Cardiac fibroblast (primary cell): ENCODE measurements at regions not wholly inside any gene's neighbourhood (a gene's known extent, or its start where the extent isn't known, plus 50 kb on each side); places are given as distances from the start of the nearest gene placed in this dataset.

Experiments used
- DNase-seq, 2 donors: peaks; one replicate each; pipeline versions ENCODE4 v3.0.0 to v3.0.0-alpha.2; 2010; ENCODE audit warnings: low read depth in 2 of 2
- H3K4me3 ChIP-seq, 2 donors: replicated peaks in 1 of 2; 1 replicate in 1 of 2; 2 replicates in 1 of 2; pipeline ENCODE4 v1.5.1; 2011; ENCODE audit warnings: low read depth in 2 of 2, low read length in 2 of 2, mild to moderate bottlenecking in 2 of 2, moderate library complexity in 1 of 2
- TF ChIP-seq, protein P1 (sequence below): IDR thresholded peaks from one replicate; pipeline ENCODE4 v1.5.1; 2011; ENCODE audit warnings: low read depth, mild to moderate bottlenecking, low read length, inconsistent platforms

DNA sequence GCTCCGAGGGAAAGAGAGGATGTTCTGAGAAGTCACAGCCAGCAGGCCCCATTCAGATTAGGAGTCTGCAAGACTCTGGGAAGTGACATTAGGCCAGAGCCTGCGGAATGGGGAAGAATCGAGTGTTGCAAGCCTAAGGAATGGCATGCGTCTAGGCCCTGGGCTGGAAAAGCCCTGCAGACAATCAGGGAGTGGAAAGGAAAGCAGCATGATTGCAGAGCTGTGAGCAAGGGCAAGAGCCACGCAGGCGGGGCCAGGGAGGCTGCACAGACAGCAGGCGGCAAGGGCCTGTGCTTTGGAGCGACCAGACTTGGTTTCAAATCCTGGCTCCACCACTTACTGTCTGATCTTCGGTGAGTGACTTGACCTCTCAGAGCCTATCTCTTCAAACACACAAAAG lies 118.2 kb downstream of the RRAGC start:
- no peak overlapping the region for H3K4me3 ChIP-seq
- DNase-seq: peak in 1 of 2 donors; percentile 65
- TF ChIP-seq, protein P1, sequence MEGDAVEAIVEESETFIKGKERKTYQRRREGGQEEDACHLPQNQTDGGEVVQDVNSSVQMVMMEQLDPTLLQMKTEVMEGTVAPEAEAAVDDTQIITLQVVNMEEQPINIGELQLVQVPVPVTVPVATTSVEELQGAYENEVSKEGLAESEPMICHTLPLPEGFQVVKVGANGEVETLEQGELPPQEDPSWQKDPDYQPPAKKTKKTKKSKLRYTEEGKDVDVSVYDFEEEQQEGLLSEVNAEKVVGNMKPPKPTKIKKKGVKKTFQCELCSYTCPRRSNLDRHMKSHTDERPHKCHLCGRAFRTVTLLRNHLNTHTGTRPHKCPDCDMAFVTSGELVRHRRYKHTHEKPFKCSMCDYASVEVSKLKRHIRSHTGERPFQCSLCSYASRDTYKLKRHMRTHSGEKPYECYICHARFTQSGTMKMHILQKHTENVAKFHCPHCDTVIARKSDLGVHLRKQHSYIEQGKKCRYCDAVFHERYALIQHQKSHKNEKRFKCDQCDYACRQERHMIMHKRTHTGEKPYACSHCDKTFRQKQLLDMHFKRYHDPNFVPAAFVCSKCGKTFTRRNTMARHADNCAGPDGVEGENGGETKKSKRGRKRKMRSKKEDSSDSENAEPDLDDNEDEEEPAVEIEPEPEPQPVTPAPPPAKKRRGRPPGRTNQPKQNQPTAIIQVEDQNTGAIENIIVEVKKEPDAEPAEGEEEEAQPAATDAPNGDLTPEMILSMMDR: no peak

DNA sequence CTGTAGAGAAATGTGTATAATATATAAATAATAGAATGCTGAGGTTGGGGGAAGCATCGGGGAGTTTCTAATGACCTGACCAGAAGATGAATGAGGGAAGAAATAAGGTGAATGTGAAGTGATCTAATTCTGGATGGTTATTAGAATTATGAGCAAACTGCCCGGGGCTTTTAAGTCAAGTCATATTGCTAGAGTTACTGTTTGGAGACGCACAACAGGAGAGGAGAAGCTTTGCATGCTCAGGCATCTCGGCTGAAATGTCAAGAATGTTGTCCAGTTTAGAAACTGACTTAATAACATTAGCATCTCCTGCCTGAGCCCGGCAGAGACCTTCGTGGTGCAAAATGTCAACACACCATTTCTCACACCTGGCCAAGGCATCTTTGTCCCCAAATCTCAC lies 119.1 kb downstream of the RRAGC start:
- DNase-seq: no peak
- TF ChIP-seq, protein P1: no peak
- H3K4me3 ChIP-seq: no peak overlapping the region

GRCh38 chr1:38738207-38738606 lies 121.4 kb downstream of the RRAGC start:
- no peak overlapping the region for H3K4me3 ChIP-seq
- no peak for DNase-seq
- TF ChIP-seq, protein P1: no peak

- H3K4me3 ChIP-seq: no peak overlapping the region
- no peak for DNase-seq
- TF ChIP-seq, protein P1: no peak
These were observed 123.2 kb downstream of the RRAGC start for GRCh38 chr1:38736399-38736798.

DNA sequence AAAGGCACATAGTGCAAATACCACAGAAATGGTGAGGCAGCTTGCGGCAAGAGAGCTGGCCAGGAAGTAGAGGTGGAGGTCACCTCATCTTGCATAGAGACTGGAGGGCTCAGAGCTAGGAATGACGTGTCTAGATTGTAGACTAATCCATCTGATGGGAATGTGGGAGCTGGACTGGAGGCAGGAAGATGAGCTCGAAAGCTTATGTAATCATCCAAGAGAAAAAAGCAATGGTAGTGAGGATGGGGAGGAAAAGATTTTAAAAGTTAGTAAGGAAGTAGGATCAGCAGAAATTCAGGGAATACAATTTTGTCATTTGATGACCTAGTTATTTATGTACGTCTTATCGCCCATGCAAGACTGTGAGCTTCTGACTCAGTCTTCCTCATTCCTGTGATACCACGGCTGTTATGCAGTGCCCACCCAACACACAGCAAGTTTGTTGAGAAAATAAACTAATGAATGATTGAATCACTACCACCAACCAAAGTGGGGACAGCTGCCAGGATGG lies 123.9 kb downstream of the RRAGC start:
- H3K4me3 ChIP-seq: no peak overlapping the region
- peak; percentile 57 to 77 for DNase-seq
- TF ChIP-seq, protein P1: no peak

DNA sequence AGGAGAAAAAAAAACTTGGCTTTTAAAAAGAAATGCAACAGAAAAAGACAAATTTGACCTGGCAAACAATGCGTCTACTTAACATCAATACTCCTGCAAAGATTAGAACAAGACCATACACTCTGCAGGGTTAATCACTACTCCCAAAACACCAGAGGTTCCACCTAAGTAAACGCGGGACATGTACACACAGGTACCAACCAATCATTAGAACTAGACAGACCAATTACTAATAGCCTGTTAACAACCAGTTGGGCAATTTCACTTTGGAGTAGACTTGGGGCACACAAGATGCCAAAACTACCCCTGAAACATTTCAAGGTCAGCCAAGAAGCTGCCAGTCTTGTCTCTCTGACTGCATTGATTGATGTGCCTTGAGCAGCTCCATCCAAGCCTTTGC lies 125.8 kb downstream of the RRAGC start:
- TF ChIP-seq, protein P1: no peak
- DNase-seq: no peak
- no peak overlapping the region for H3K4me3 ChIP-seq
